ENCODE measurements at regions not wholly inside any gene's neighbourhood (a gene's known extent, or its start where the extent isn't known, plus 50 kb on each side); places are given as distances from the start of the nearest gene placed in this dataset.
"Not testable (repeated sequence)": the region's sequence is repeated elsewhere in the genome, so short reads cannot be mapped to it uniquely, and the experiment has no call there.

DNA sequence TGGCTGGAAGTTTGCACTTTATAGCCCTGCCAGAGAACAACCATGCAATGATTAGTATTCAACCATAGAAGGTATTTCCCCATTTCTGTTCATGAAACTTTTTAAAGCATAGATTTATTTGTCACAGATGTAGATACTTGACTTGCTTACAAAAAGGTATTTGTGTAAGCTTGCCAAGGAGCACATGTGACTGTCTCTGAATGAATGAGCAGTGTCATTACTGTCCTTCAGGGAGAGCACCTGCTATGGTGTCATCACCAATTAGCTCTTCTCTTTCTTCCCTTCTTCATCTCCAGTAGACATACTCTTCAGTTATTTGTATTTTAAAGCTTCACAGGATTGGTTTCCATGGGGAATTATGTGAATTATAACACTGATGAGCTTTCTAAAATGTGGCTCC lies 1064.7 kb upstream of the GRIA3 start:
- no peaks in the 10 kb centered on the region for H3K27me3 Mint-ChIP-seq (ENCODE audit: low read depth)
- TF ChIP-seq, protein P1, sequence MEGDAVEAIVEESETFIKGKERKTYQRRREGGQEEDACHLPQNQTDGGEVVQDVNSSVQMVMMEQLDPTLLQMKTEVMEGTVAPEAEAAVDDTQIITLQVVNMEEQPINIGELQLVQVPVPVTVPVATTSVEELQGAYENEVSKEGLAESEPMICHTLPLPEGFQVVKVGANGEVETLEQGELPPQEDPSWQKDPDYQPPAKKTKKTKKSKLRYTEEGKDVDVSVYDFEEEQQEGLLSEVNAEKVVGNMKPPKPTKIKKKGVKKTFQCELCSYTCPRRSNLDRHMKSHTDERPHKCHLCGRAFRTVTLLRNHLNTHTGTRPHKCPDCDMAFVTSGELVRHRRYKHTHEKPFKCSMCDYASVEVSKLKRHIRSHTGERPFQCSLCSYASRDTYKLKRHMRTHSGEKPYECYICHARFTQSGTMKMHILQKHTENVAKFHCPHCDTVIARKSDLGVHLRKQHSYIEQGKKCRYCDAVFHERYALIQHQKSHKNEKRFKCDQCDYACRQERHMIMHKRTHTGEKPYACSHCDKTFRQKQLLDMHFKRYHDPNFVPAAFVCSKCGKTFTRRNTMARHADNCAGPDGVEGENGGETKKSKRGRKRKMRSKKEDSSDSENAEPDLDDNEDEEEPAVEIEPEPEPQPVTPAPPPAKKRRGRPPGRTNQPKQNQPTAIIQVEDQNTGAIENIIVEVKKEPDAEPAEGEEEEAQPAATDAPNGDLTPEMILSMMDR (conservative IDR thresholded peaks at IDR 0.05) = no peak
- H3K4me3 Mint-ChIP-seq = no peak overlapping the region
- no peak for DNase-seq (ENCODE audit: low read depth, low spot score)
- peaks cover 25% of the 10 kb centered on the region for H3K4me1 Mint-ChIP-seq
- peaks cover under 1% of the 10 kb centered on the region for H3K36me3 Mint-ChIP-seq (ENCODE audit: low read depth)
- peaks cover 3% of the 10 kb centered on the region for H3K9me3 Mint-ChIP-seq
- no peak overlapping the region for H3K27ac Mint-ChIP-seq (ENCODE audit: unreplicated experiment)

DNA sequence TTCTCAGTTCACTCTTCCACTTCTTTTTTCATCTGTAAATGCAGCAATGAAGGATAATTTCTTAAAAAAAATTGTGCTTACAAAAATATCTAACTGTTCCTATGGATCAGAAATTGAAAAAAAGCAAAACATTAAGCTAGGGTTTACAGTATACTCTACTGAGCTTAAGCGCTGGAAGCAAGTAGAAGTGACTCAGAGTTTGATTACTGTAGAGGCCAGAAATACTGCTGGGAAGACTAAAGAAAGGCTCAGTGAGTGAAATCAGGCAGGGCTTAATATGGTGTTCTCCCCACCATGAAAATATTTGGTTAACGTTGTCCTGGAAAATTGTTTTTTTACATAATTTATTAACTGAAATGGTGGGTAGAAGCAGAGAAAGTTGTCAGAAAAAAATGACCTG lies 1061.8 kb upstream of the GRIA3 start:
- no peak overlapping the region for H3K4me3 Mint-ChIP-seq
- TF ChIP-seq, protein P1 (conservative IDR thresholded peaks at IDR 0.05) = no peak
- DNase-seq (ENCODE audit: low read depth, low spot score) = no peak
- H3K27me3 Mint-ChIP-seq (ENCODE audit: low read depth) = no peaks in the 10 kb centered on the region
- H3K9me3 Mint-ChIP-seq = peaks cover 2% of the 10 kb centered on the region
- H3K4me1 Mint-ChIP-seq = peaks cover 23% of the 10 kb centered on the region
- H3K36me3 Mint-ChIP-seq (ENCODE audit: low read depth) = no peaks in the 10 kb centered on the region
- no peak overlapping the region for H3K27ac Mint-ChIP-seq (ENCODE audit: unreplicated experiment)

DNA sequence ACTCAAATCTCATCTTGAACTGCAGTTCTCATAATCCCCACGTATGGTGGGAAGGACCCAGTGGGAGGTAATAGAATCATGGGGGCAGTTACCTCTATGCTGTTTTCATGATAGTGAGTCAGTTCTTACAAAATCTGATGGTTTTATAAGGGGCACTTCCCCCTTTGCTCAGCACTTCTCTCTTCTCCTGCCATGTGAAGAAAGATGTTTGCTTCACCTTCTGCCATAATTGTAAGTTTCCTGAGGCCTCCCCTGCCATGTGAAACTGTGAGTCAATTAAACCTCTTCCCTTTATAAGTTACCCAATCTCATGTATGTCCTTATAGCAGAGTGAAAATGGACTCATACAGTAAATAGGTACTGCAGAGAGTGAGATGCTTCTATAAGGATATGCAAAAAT lies 1050.6 kb upstream of the GRIA3 start:
- DNase-seq (ENCODE audit: low read depth, low spot score) = no peak
- Mint-ChIP-seq H3K4me1 (no peaks in the 10 kb centered on the region), H3K4me3 (no peak overlapping the region), H3K27me3 (ENCODE audit: low read depth) (no peaks in the 10 kb centered on the region), H3K27ac (ENCODE audit: unreplicated experiment) (no peak overlapping the region), H3K36me3 (ENCODE audit: low read depth) (peaks cover 3% of the 10 kb centered on the region), H3K9me3 (peaks cover 18% of the 10 kb centered on the region)
- TF ChIP-seq, protein P1 (conservative IDR thresholded peaks at IDR 0.05) = no peak

DNA sequence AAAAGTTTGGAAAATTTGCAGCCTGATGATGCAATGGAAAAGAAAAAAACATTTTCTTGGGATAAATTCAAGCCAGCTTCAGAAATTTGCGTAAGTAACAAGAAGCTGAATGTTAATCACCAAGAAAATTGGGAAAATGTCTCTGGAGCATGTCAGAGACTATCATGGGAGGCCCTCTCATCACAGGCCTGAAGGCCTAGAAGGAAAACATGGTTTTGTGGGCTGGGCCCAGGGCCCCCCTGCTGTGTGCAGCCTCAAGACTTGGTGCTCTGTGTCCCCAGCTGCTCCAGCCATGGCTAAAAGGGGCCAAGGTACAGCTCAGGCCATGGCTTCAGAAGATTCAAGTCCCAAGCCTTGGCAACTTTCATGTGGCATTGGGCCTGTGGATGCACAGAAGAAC lies 1049.8 kb upstream of the GRIA3 start:
- TF ChIP-seq, protein P1 (conservative IDR thresholded peaks at IDR 0.05) = no peak
- Mint-ChIP-seq H3K4me1 (no peaks in the 10 kb centered on the region), H3K27me3 (ENCODE audit: low read depth) (no peaks in the 10 kb centered on the region), H3K36me3 (ENCODE audit: low read depth) (peaks cover 3% of the 10 kb centered on the region), H3K27ac (ENCODE audit: unreplicated experiment) (no peak overlapping the region), H3K9me3 (peaks cover 13% of the 10 kb centered on the region), H3K4me3 (no peak overlapping the region)
- no peak for DNase-seq (ENCODE audit: low read depth, low spot score)

DNA sequence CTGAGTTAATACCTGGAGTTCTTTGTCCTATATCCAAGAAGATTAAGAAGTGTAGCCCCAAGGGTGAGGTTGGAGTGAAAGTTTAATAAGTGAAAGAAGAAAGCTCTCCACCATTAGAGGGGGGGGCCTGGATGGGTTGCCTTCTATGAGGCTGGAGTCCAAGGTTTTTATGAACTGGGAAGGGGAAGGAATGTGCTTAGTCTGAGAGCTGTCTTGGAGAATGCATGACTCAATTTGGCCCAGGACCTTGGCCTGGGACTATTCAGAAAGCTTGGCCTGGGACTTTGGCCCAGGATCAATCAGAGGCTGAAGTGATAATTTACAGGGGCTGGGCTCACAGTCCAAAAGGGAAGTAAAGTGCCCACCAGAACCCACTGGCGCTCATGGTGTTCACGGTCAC lies 1049.0 kb upstream of the GRIA3 start:
- Mint-ChIP-seq H3K36me3 (ENCODE audit: low read depth) (peaks cover 3% of the 10 kb centered on the region), H3K4me1 (no peaks in the 10 kb centered on the region), H3K4me3 (no peak overlapping the region), H3K27me3 (ENCODE audit: low read depth) (no peaks in the 10 kb centered on the region), H3K27ac (ENCODE audit: unreplicated experiment) (no peak overlapping the region), H3K9me3 (peaks cover 13% of the 10 kb centered on the region)
- DNase-seq (ENCODE audit: low read depth, low spot score) = no peak
- TF ChIP-seq, protein P1 (conservative IDR thresholded peaks at IDR 0.05) = no peak

DNA sequence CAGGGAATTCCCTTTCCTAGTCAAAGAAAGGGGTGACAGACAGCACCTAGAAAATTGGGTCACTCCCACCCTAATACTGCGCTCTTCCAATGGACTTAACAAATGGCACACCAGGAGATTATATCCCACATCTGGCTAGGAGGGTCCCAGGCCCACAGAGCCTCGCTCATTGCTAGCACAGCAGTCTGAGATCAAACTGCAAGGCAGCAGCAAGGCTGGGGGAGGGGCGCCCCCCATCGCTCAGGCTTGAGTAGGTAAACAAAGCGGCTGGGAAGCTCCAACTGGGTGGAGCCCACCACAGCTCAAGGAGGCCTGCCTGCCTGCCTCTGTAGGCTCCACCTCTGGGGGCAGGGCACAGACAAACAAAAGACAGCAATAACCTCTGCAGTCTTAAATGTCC lies 1043.9 kb upstream of the GRIA3 start:
- H3K9me3 Mint-ChIP-seq; H3K27ac Mint-ChIP-seq (ENCODE audit: unreplicated experiment); H3K36me3 Mint-ChIP-seq (ENCODE audit: low read depth); H3K4me3 Mint-ChIP-seq; H3K27me3 Mint-ChIP-seq (ENCODE audit: low read depth); DNase-seq (ENCODE audit: low read depth, low spot score); H3K4me1 Mint-ChIP-seq: not testable (repeated sequence)

Measured in neural crest cell (in vitro differentiated cells).